ENCODE measurements at regions not wholly inside any gene's neighbourhood (a gene's known extent, or its start where the extent isn't known, plus 50 kb on each side); places are given as distances from the start of the nearest gene placed in this dataset.

GRCh38 chr16:6600167-6600566, 732.5 kb upstream of the RBFOX1 start:
- TF ChIP-seq CTCF (IDR thresholded peaks at IDR 0.05 in 8 of 11, conservative IDR thresholded peaks at IDR 0.05 in 3 of 11) (no peak), POLR2AphosphoS5 (IDR thresholded peaks at IDR 0.05) (no peak)
